A673 (cell line): ENCODE measurements at regions not wholly inside any gene's neighbourhood (a gene's known extent, or its start where the extent isn't known, plus 50 kb on each side); places are given as distances from the start of the nearest gene placed in this dataset.

ENCODE experiments used
- BruUV-seq: library from RNA; stranded (reverse); fragments of 400-500 nt; replicated peaks from 2 replicates; lab custom pipeline; 2021; lab: Mats Ljungman, UMichigan
- CTCF ChIA-PET: fragments of 300-600 bp; sonication (Branson Sonifier 250); formaldehyde crosslinking; loops from one replicate; lab custom pipeline; 2022; ENCODE audit warnings: antibody characterized with exemption; lab: Charles Lee
- POLR2A ChIA-PET: fragments of 300-600 bp; sonication (Branson Sonifier 250); formaldehyde crosslinking; loops from one replicate; lab custom pipeline; 2022; ENCODE audit warnings: antibody characterized with exemption; ENCODE audit not compliant: low non-redundant PET; lab: Charles Lee
- DNase-seq: peaks from one replicate; pipeline ENCODE4 v3.0.0-alpha.2; 2015; ENCODE audit warnings: low spot score
- H3K27ac ChIP-seq: fragments of 200-600 bp; sonication (generic); 2 replicates; pipeline ENCODE4 v1.5.1; 2016; ENCODE audit warnings: mixed run types, low read depth, mild to moderate bottlenecking, mixed read lengths, antibody characterized with exemption, low read length; ENCODE audit not compliant: poor library complexity, severe bottlenecking
- H3K27me3 ChIP-seq: fragments of 200-600 bp; sonication (generic); replicated peaks from 2 replicates; pipeline ENCODE4 v1.6.1; 2017; ENCODE audit warnings: mixed run types, low read depth, mild to moderate bottlenecking, mixed read lengths, antibody characterized with exemption, low read length; ENCODE audit not compliant: insufficient read depth, poor library complexity
- H3K36me3 ChIP-seq: fragments of 200-600 bp; sonication (generic); 2 replicates; pipeline ENCODE4 v1.6.1; 2016; ENCODE audit warnings: mixed run types, mild to moderate bottlenecking, mixed read lengths, antibody characterized with exemption, low read length; ENCODE audit not compliant: insufficient read depth, poor library complexity, severe bottlenecking
- H3K4me1 ChIP-seq: fragments of 200-600 bp; sonication (generic); 2 replicates; pipeline ENCODE4 v1.6.1; 2017; ENCODE audit warnings: mixed run types, mild to moderate bottlenecking, mixed read lengths, antibody characterized with exemption, low read length; ENCODE audit not compliant: insufficient read depth, poor library complexity, severe bottlenecking
- H3K4me3 ChIP-seq: fragments of 200-600 bp; sonication (generic); 2 replicates; pipeline ENCODE4 v1.5.1; 2016; ENCODE audit warnings: low read depth, mixed run types, mild to moderate bottlenecking, mixed read lengths, low read length; ENCODE audit not compliant: poor library complexity, severe bottlenecking
- H3K9me3 ChIP-seq: fragments of 200-600 bp; sonication (generic); 2 replicates; pipeline ENCODE4 v1.6.1; 2016; ENCODE audit warnings: mixed run types, low read depth, mild to moderate bottlenecking, mixed read lengths, antibody characterized with exemption, low read length; ENCODE audit not compliant: poor library complexity, severe bottlenecking
- EZH2 ChIP-seq: fragments of 200-600 bp; sonication (generic); IDR thresholded peaks from 2 replicates; pipeline ENCODE4 v1.6.1; 2017; ENCODE audit warnings: borderline replicate concordance, low read depth, mild to moderate bottlenecking, mixed read lengths, antibody characterized with exemption, low read length; ENCODE audit not compliant: poor library complexity, severe bottlenecking
- intact Hi-C: fragments of 100-400 bp; cut with micrococcal nuclease; formaldehyde crosslinking; loops from one replicate; pipeline ENCODE4 v1.10.0; 2022; ENCODE audit not compliant: unreplicated experiment
- TF ChIP-seq, protein P1 (sequence below): fragments of 300-800, 200-600 bp; sonication (generic); conservative IDR thresholded peaks from 2 replicates; pipeline ENCODE4 v1.5.1; 2017; ENCODE audit warnings: low read depth, mild to moderate bottlenecking, antibody characterized with exemption, low read length, moderate library complexity, mixed read lengths

- Histone ChIP-seq H3K27ac (no peak overlapping the region), H3K4me1 (no peaks in the 10 kb centered on the region), H3K9me3 (no peaks in the 10 kb centered on the region), H3K27me3 (no peaks in the 10 kb centered on the region), H3K36me3 (no peaks in the 10 kb centered on the region), H3K4me3 (no peak overlapping the region)
- POLR2A ChIA-PET, result no interaction called here
- DNase-seq, result no peak
- no TSS peak for BruUV-seq
- CTCF ChIA-PET, result no interaction called here
- TF ChIP-seq EZH2, result no peak
- TF ChIP-seq, protein P1, sequence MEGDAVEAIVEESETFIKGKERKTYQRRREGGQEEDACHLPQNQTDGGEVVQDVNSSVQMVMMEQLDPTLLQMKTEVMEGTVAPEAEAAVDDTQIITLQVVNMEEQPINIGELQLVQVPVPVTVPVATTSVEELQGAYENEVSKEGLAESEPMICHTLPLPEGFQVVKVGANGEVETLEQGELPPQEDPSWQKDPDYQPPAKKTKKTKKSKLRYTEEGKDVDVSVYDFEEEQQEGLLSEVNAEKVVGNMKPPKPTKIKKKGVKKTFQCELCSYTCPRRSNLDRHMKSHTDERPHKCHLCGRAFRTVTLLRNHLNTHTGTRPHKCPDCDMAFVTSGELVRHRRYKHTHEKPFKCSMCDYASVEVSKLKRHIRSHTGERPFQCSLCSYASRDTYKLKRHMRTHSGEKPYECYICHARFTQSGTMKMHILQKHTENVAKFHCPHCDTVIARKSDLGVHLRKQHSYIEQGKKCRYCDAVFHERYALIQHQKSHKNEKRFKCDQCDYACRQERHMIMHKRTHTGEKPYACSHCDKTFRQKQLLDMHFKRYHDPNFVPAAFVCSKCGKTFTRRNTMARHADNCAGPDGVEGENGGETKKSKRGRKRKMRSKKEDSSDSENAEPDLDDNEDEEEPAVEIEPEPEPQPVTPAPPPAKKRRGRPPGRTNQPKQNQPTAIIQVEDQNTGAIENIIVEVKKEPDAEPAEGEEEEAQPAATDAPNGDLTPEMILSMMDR, result no peak
- intact Hi-C loops, result no loop called here
Observed at GRCh38 chr16:16890964-16891363, 512.0 kb downstream of the NPIPA7 start.

- TF ChIP-seq, protein P1, result no peak
- TF ChIP-seq EZH2, result no peak
- Histone ChIP-seq H3K27ac (no peak overlapping the region), H3K27me3 (no peaks in the 10 kb centered on the region), H3K36me3 (no peaks in the 10 kb centered on the region), H3K4me1 (no peaks in the 10 kb centered on the region), H3K9me3 (no peaks in the 10 kb centered on the region), H3K4me3 (no peak overlapping the region)
- POLR2A ChIA-PET, result no interaction called here
- intact Hi-C loops, result no loop called here
- BruUV-seq, result no TSS peak
- DNase-seq, result no peak
- CTCF ChIA-PET, result no interaction called here
Observed at GRCh38 chr16:16904601-16905000, 525.7 kb downstream of the NPIPA7 start.

- Histone ChIP-seq H3K9me3 (no peaks in the 10 kb centered on the region), H3K27me3 (no peaks in the 10 kb centered on the region), H3K27ac (no peak overlapping the region), H3K4me3 (no peak overlapping the region), H3K36me3 (no peaks in the 10 kb centered on the region), H3K4me1 (no peaks in the 10 kb centered on the region)
- BruUV-seq, result no TSS peak
- DNase-seq, result no peak
- TF ChIP-seq, protein P1, result no peak
- no peak for TF ChIP-seq EZH2
- ChIA-PET POLR2A (no interaction called here), CTCF (no interaction called here)
- intact Hi-C loops, result no loop called here
Observed at GRCh38 chr16:16905850-16906249, 526.9 kb downstream of the NPIPA7 start.
